GM23248 (cell line): ENCODE measurements at regions not wholly inside any gene's neighbourhood (a gene's known extent, or its start where the extent isn't known, plus 50 kb on each side); places are given as distances from the start of the nearest gene placed in this dataset.

Experiments
- EZH2 ChIP-seq: fragments of 200-600 bp; sonication (generic); IDR thresholded peaks from 2 replicates; pipeline ENCODE4 v1.6.1; 2018; ENCODE audit warnings: antibody characterized with exemption, mild to moderate bottlenecking; ENCODE audit not compliant: insufficient read depth, poor library complexity, severe bottlenecking
- EZH2phosphoT487 ChIP-seq: fragments of 200-600 bp; sonication (generic); IDR thresholded peaks from 2 replicates; pipeline ENCODE4 v1.6.1; 2018; ENCODE audit warnings: antibody characterized with exemption, moderate library complexity, mild to moderate bottlenecking, low read depth; ENCODE audit not compliant: insufficient read depth

DNA sequence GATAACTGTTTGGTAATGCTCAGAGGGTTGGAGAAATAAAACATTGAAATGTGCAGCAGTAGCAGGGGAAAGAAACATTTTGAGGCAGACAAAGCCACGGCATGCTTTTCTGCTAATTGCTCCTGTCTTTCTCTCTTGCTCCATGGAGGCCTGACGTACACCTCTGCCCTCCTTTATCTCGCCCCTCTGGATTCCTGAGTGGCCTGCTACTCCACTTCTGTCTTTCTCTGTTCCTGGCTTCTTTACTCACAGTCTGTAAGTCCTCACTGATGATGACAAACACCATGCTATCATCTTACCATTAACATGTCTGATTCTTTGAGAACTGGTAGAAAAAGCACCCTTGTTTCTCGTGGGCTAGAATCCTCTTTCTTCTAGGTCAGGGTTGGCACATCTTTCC lies 392.9 kb downstream of the MEIS1 start:
- TF ChIP-seq EZH2phosphoT487, result no peak
- no peak for TF ChIP-seq EZH2
